ENCODE measurements at regions not wholly inside any gene's neighbourhood (a gene's known extent, or its start where the extent isn't known, plus 50 kb on each side); places are given as distances from the start of the nearest gene placed in this dataset.

DNA sequence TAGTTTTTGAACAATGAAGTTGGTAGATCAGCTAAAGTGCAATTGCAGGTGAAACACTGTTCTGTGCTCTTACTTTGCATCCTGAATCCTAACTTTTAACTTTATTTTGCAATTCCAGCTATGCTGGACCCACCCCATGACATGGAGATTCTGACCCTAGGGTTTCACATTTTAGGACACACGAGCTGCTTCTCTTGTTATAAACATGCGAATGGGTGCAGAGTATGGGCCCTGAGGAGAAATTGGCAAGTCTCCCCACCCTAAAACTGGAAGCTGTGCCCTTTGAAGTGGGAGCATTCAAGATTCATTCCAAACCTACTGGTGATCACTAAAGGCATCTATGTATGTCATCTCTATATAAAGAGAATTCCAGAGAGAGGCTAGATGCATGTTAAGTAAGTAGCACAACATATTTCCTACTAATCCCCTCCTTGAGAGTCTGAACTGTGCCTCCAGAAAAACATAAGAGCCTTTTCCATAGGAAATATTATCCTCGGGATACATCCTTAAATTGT is 794.3 kb upstream of the ZEB2 start:
- TF ChIP-seq POLR2A (IDR thresholded peaks at IDR 0.05), result no peak
- TF ChIP-seq, protein P1, sequence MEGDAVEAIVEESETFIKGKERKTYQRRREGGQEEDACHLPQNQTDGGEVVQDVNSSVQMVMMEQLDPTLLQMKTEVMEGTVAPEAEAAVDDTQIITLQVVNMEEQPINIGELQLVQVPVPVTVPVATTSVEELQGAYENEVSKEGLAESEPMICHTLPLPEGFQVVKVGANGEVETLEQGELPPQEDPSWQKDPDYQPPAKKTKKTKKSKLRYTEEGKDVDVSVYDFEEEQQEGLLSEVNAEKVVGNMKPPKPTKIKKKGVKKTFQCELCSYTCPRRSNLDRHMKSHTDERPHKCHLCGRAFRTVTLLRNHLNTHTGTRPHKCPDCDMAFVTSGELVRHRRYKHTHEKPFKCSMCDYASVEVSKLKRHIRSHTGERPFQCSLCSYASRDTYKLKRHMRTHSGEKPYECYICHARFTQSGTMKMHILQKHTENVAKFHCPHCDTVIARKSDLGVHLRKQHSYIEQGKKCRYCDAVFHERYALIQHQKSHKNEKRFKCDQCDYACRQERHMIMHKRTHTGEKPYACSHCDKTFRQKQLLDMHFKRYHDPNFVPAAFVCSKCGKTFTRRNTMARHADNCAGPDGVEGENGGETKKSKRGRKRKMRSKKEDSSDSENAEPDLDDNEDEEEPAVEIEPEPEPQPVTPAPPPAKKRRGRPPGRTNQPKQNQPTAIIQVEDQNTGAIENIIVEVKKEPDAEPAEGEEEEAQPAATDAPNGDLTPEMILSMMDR (IDR thresholded peaks at IDR 0.05), result no peak

Measured in testis (tissue), 2 donors.